H9 (cell line): ENCODE measurements at regions not wholly inside any gene's neighbourhood (a gene's known extent, or its start where the extent isn't known, plus 50 kb on each side); places are given as distances from the start of the nearest gene placed in this dataset.

Experiments
- DNase-seq: peaks from one replicate; pipeline ENCODE4 v3.0.0-alpha.2; 2017
- H2AFZ ChIP-seq: one replicate; pipeline ENCODE4 v1.6.1; 2013; ENCODE audit warnings: mild to moderate bottlenecking, low read length, control low read depth, moderate library complexity
- H2AK5ac ChIP-seq: 2 replicates; pipeline ENCODE4 v1.6.1; 2013; ENCODE audit warnings: low read length, control low read depth, mixed read lengths; ENCODE audit not compliant: insufficient read length
- H2BK120ac ChIP-seq: one replicate; pipeline ENCODE4 v1.6.1; 2013; ENCODE audit warnings: low read depth, mild to moderate bottlenecking, low read length, control low read depth, inconsistent platforms; ENCODE audit not compliant: poor library complexity, severe bottlenecking
- H2BK12ac ChIP-seq: 2 replicates; pipeline ENCODE4 v1.6.1; 2013; ENCODE audit warnings: low read length, control low read depth, mixed read lengths, low read depth; ENCODE audit not compliant: insufficient read length
- H2BK15ac ChIP-seq: 2 replicates; pipeline ENCODE4 v1.6.1; 2013; ENCODE audit warnings: low read depth, low read length, control low read depth
- H2BK20ac ChIP-seq: one replicate; pipeline ENCODE4 v1.6.1; 2013; ENCODE audit warnings: low read depth, mild to moderate bottlenecking, low read length, control low read depth, inconsistent platforms; ENCODE audit not compliant: poor library complexity, severe bottlenecking
- H2BK5ac ChIP-seq: 2 replicates; pipeline ENCODE4 v1.6.1; 2013; ENCODE audit warnings: low read length, control low read depth, mixed read lengths; ENCODE audit not compliant: insufficient read length
- H3K14ac ChIP-seq: 2 replicates; pipeline ENCODE4 v1.6.1; 2013; ENCODE audit warnings: low read length, control low read depth; ENCODE audit not compliant: insufficient read depth
- H3K18ac ChIP-seq: 2 replicates; pipeline ENCODE4 v1.6.1; 2013; ENCODE audit warnings: low read depth, mild to moderate bottlenecking, mixed read lengths, low read length, control low read depth; ENCODE audit not compliant: insufficient read length
- H3K23ac ChIP-seq: 2 replicates; pipeline ENCODE4 v1.6.1; 2013; ENCODE audit warnings: low read length, control low read depth, mixed read lengths, low read depth; ENCODE audit not compliant: insufficient read length
- H3K23me2 ChIP-seq: 2 replicates; pipeline ENCODE4 v1.6.1; 2013; ENCODE audit warnings: low read depth, mild to moderate bottlenecking, mixed read lengths, low read length, control low read depth; ENCODE audit not compliant: insufficient read length, poor library complexity, severe bottlenecking
- H3K27ac ChIP-seq: 2 replicates; pipeline ENCODE4 v1.5.1; 2013; ENCODE audit warnings: low read length, control low read depth, mixed read lengths, low read depth; ENCODE audit not compliant: insufficient read length
- H3K27me3 ChIP-seq: 2 replicates; pipeline ENCODE4 v1.6.1; 2013; ENCODE audit warnings: low read length, control low read depth, inconsistent platforms; ENCODE audit not compliant: insufficient read depth
- H3K4ac ChIP-seq: 2 replicates; pipeline ENCODE4 v1.6.1; 2013; ENCODE audit warnings: low read depth, mild to moderate bottlenecking, control low read depth, inconsistent platforms, low read length, moderate library complexity
- H3K4me1 ChIP-seq: 2 replicates; pipeline ENCODE4 v1.6.1; 2013; ENCODE audit warnings: low read length, control low read depth, inconsistent platforms; ENCODE audit not compliant: insufficient read depth
- H3K4me2 ChIP-seq: 2 replicates; pipeline ENCODE4 v1.6.1; 2013; ENCODE audit warnings: low read length, control low read depth, mixed read lengths; ENCODE audit not compliant: insufficient read length, insufficient read depth
- H3K56ac ChIP-seq: 2 replicates; pipeline ENCODE4 v1.6.1; 2013; ENCODE audit warnings: low read depth, mild to moderate bottlenecking, mixed read lengths, low read length, control low read depth; ENCODE audit not compliant: insufficient read length
- H3K79me1 ChIP-seq: 2 replicates; pipeline ENCODE4 v1.6.1; 2013; ENCODE audit warnings: low read depth, mild to moderate bottlenecking, moderate library complexity, low read length, control low read depth, inconsistent platforms; ENCODE audit not compliant: insufficient read depth, poor library complexity, severe bottlenecking
- H3K79me2 ChIP-seq: 2 replicates; pipeline ENCODE4 v1.6.1; 2013; ENCODE audit warnings: low read length, control low read depth, inconsistent platforms; ENCODE audit not compliant: insufficient read depth
- H3K9ac ChIP-seq: 2 replicates; pipeline ENCODE4 v1.6.1; 2013; ENCODE audit warnings: low read length, control low read depth, mixed read lengths; ENCODE audit not compliant: insufficient read length; ENCODE audit errors: extremely low read depth
- H3K9me3 ChIP-seq: one replicate; pipeline ENCODE4 v1.6.1; 2013; ENCODE audit warnings: low read depth, low read length, inconsistent platforms; ENCODE audit not compliant: control insufficient read depth
- H3T11ph ChIP-seq: one replicate; pipeline ENCODE4 v1.6.1; 2013; ENCODE audit warnings: mild to moderate bottlenecking, low read length, control low read depth, inconsistent platforms
- H4K20me1 ChIP-seq: one replicate; pipeline ENCODE4 v1.6.1; 2013; ENCODE audit not compliant: control insufficient read depth, insufficient read length, insufficient read depth
- H4K5ac ChIP-seq: 2 replicates; pipeline ENCODE4 v1.6.1; 2013; ENCODE audit warnings: low read depth, mild to moderate bottlenecking, mixed read lengths, low read length, control low read depth; ENCODE audit not compliant: insufficient read length
- H4K8ac ChIP-seq: replicated peaks from 2 replicates; pipeline ENCODE4 v1.6.1; 2013; ENCODE audit warnings: low read length, control low read depth, mixed read lengths, low read depth; ENCODE audit not compliant: insufficient read length
- H4K91ac ChIP-seq: 2 replicates; pipeline ENCODE4 v1.6.1; 2013; ENCODE audit warnings: low read depth, mild to moderate bottlenecking, moderate library complexity, mixed read lengths, low read length, control low read depth; ENCODE audit not compliant: insufficient read length
- H3K27ac Mint-ChIP-seq, 3 experiments: 2 replicates in 2 of 3; 3 replicates in 1 of 3; pipeline ENCODE4 v1.8.0; 2020 to 2021; ENCODE audit warnings: mixed read lengths in 3 of 3, mild to moderate bottlenecking in 1 of 3, moderate library complexity in 1 of 3
- H3K27me3 Mint-ChIP-seq: 2 replicates; pipeline ENCODE4 v1.8.0; 2021; ENCODE audit warnings: low read depth, mild to moderate bottlenecking, moderate library complexity, mixed read lengths
- H3K36me3 Mint-ChIP-seq, 3 experiments: 2 replicates in 2 of 3; 3 replicates in 1 of 3; pipeline ENCODE4 v1.8.0; 2020 to 2021; ENCODE audit warnings: low read depth in 3 of 3, mixed read lengths in 3 of 3; ENCODE audit not compliant: insufficient read depth in 1 of 3
- H3K4me1 Mint-ChIP-seq, 2 experiments: 2 replicates each; pipeline ENCODE4 v1.8.0; 2020; ENCODE audit warnings: mixed read lengths in 2 of 2
- H3K4me3 Mint-ChIP-seq, 2 experiments: 2 replicates in 1 of 2; 3 replicates in 1 of 2; pipeline ENCODE4 v1.8.0; 2020 to 2021; ENCODE audit warnings: mild to moderate bottlenecking in 2 of 2, mixed read lengths in 2 of 2, moderate library complexity in 1 of 2
- H3K9me3 Mint-ChIP-seq, 2 experiments: 2 replicates in 1 of 2; 3 replicates in 1 of 2; pipeline ENCODE4 v1.8.0; 2020; ENCODE audit warnings: mild to moderate bottlenecking in 2 of 2, mixed read lengths in 2 of 2, moderate library complexity in 1 of 2
- CTCF ChIP-seq: fragments of 200-600 bp; sonication (generic); conservative IDR thresholded peaks from 3 replicates; pipeline ENCODE4 v1.8.0; 2021; ENCODE audit warnings: antibody characterized with exemption, mild to moderate bottlenecking
- WGBS: extraction: QIAGEN DNeasy Blood & Tissue Kit; methylation state at CpG from one replicate; pipeline ENCODE4 v1.1.7; 2013; ENCODE audit warnings: missing lambda C conversion rate, low lambda C conversion rate, mixed read lengths; ENCODE audit not compliant: insufficient read length; ENCODE audit errors: extremely low coverage; 5-methylcytosine and 5-hydroxymethylcytosine counted together

GRCh38 chr2:34747643-34748042, 1148.5 kb upstream of the FAM98A start:
- Histone ChIP-seq H2BK12ac (no peak overlapping the region), H2AK5ac (no peak overlapping the region), H2BK15ac (no peak overlapping the region), H3K18ac (no peak overlapping the region), H4K20me1 (no peaks in the 10 kb centered on the region), H3K27me3 (no peaks in the 10 kb centered on the region), H2BK5ac (no peak overlapping the region), H4K91ac (no peak overlapping the region), H3K4ac (no peak overlapping the region), H3K23ac (no peak overlapping the region), H4K8ac (no peak overlapping the region), H3K9me3 (no peaks in the 10 kb centered on the region), H4K5ac (no peak overlapping the region), H3K4me2 (no peak overlapping the region), H3K79me1 (no peaks in the 10 kb centered on the region), H3K4me1 (no peaks in the 10 kb centered on the region), H2BK20ac (no peak overlapping the region), H2AFZ (no peak overlapping the region), H3K56ac (no peak overlapping the region), H2BK120ac (no peak overlapping the region), H3K79me2 (no peaks in the 10 kb centered on the region), H3K14ac (no peak overlapping the region), H3K23me2 (no peaks in the 10 kb centered on the region), H3K27ac (no peak overlapping the region), H3K9ac (no peak overlapping the region), H3T11ph (no peak overlapping the region)
- no peak for TF ChIP-seq CTCF
- H3K27ac Mint-ChIP-seq: no peak overlapping the region
- WGBS: no CpG with 5 or more reads among the region's 3 CpGs
- no peak overlapping the region for H3K4me3 Mint-ChIP-seq
- H3K9me3 Mint-ChIP-seq: peaks cover 0 to 8% of the 10 kb centered on the region in 2 experiments; a peak in 2 of 5 replicates
- no peaks in the 10 kb centered on the region for H3K27me3 Mint-ChIP-seq
- H3K4me1 Mint-ChIP-seq: no peaks in the 10 kb centered on the region
- H3K36me3 Mint-ChIP-seq: peaks cover 0 to 10% (median 0%) of the 10 kb centered on the region in 3 experiments; a peak in 2 of 7 replicates
- DNase-seq: no peak
